Subcutaneous abdominal adipose tissue (tissue), 5 donors: ENCODE measurements at regions not wholly inside any gene's neighbourhood (a gene's known extent, or its start where the extent isn't known, plus 50 kb on each side); places are given as distances from the start of the nearest gene placed in this dataset.

ENCODE experiments used
- H3K27ac ChIP-seq: one replicate; pipeline ENCODE4 v1.7.0; 2013; ENCODE audit warnings: low read depth, mild to moderate bottlenecking, inconsistent platforms, low read length, moderate library complexity
- H3K27me3 ChIP-seq, 5 donors: one replicate each; pipeline ENCODE4 v1.7.0; 2013; ENCODE audit warnings: low read length in 5 of 5, inconsistent platforms in 1 of 5; ENCODE audit not compliant: control insufficient read depth in 5 of 5, insufficient read depth in 4 of 5
- H3K36me3 ChIP-seq, 5 donors: one replicate each; pipeline ENCODE4 v1.7.0; 2013; ENCODE audit warnings: low read length in 5 of 5; ENCODE audit not compliant: control insufficient read depth in 5 of 5, insufficient read depth in 5 of 5
- H3K4me1 ChIP-seq, 5 donors: one replicate each; pipeline ENCODE4 v1.7.0; 2013; ENCODE audit warnings: low read length in 5 of 5, mild to moderate bottlenecking in 3 of 5, moderate library complexity in 1 of 5; ENCODE audit not compliant: control insufficient read depth in 5 of 5, insufficient read depth in 5 of 5
- H3K4me3 ChIP-seq, 5 donors: one replicate each; pipeline ENCODE4 v1.7.0; 2013; ENCODE audit warnings: low read length in 5 of 5, low read depth in 1 of 5
- H3K9ac ChIP-seq, 5 donors: one replicate each; pipeline ENCODE4 v1.7.0; 2013; ENCODE audit warnings: low read length in 5 of 5, mild to moderate bottlenecking in 4 of 5, moderate library complexity in 3 of 5
- H3K9me3 ChIP-seq, 5 donors: one replicate each; pipeline ENCODE4 v1.7.0; 2013; ENCODE audit warnings: low read length in 5 of 5; ENCODE audit not compliant: control insufficient read depth in 5 of 5
- donor health status: healthy.
- donor health status: healthy.
- donor health status: healthy.
- donor health status: healthy.
- donor health status: healthy.

- no peaks in the 10 kb centered on the region for H3K36me3 ChIP-seq
- H3K9ac ChIP-seq, result no peak overlapping the region
- no peak overlapping the region for H3K4me3 ChIP-seq
- peaks cover 0 to 2% (median 0%) of the 10 kb centered on the region in 5 donors for H3K9me3 ChIP-seq
- no peaks in the 10 kb centered on the region for H3K4me1 ChIP-seq
- no peaks in the 10 kb centered on the region for H3K27me3 ChIP-seq
- no peak overlapping the region for H3K27ac ChIP-seq
Measured at GRCh38 chr16:48950184-48950583, 331.5 kb downstream of the CBLN1 start.

GRCh38 chr16:48949636-48950035, 332.0 kb downstream of the CBLN1 start:
- Histone ChIP-seq H3K9me3 (peaks cover 0 to 2% (median 0%) of the 10 kb centered on the region in 5 donors), H3K4me1 (no peaks in the 10 kb centered on the region), H3K9ac (no peak overlapping the region), H3K4me3 (no peak overlapping the region), H3K27ac (no peak overlapping the region), H3K36me3 (no peaks in the 10 kb centered on the region), H3K27me3 (no peaks in the 10 kb centered on the region)

- H3K36me3 ChIP-seq, result no peaks in the 10 kb centered on the region
- no peaks in the 10 kb centered on the region for H3K27me3 ChIP-seq
- peaks cover 0 to 2% (median 0%) of the 10 kb centered on the region in 5 donors for H3K9me3 ChIP-seq
- H3K27ac ChIP-seq, result no peak overlapping the region
- H3K4me1 ChIP-seq, result no peaks in the 10 kb centered on the region
- no peak overlapping the region for H3K9ac ChIP-seq
- no peak overlapping the region for H3K4me3 ChIP-seq
Measured at GRCh38 chr16:48948911-48949310, 332.7 kb downstream of the CBLN1 start.

- Histone ChIP-seq H3K9me3 (peaks cover 0 to 2% (median 0%) of the 10 kb centered on the region in 5 donors), H3K27ac (no peak overlapping the region), H3K36me3 (no peaks in the 10 kb centered on the region), H3K4me1 (no peaks in the 10 kb centered on the region), H3K9ac (no peak overlapping the region), H3K4me3 (no peak overlapping the region), H3K27me3 (no peaks in the 10 kb centered on the region)
Measured at GRCh38 chr16:48947371-48947713, 334.3 kb downstream of the CBLN1 start.

- Histone ChIP-seq H3K27me3 (no peaks in the 10 kb centered on the region), H3K4me1 (no peaks in the 10 kb centered on the region), H3K9me3 (peaks cover 0 to 2% (median 0%) of the 10 kb centered on the region in 5 donors), H3K9ac (no peak overlapping the region), H3K27ac (no peak overlapping the region), H3K4me3 (no peak overlapping the region), H3K36me3 (no peaks in the 10 kb centered on the region)
Measured at GRCh38 chr16:48946686-48947370, 334.8 kb downstream of the CBLN1 start.

- no peak overlapping the region for H3K27ac ChIP-seq
- H3K4me3 ChIP-seq, result no peak overlapping the region
- no peaks in the 10 kb centered on the region for H3K27me3 ChIP-seq
- peaks cover 0 to 2% (median 0%) of the 10 kb centered on the region in 5 donors for H3K9me3 ChIP-seq
- H3K4me1 ChIP-seq, result no peaks in the 10 kb centered on the region
- no peaks in the 10 kb centered on the region for H3K36me3 ChIP-seq
- H3K9ac ChIP-seq, result no peak overlapping the region
Measured at GRCh38 chr16:48942996-48943395, 333.0 kb upstream of the N4BP1 start.

- H3K4me1 ChIP-seq, result no peaks in the 10 kb centered on the region
- H3K4me3 ChIP-seq, result no peak overlapping the region
- H3K9me3 ChIP-seq, result peaks cover 0 to 5% (median 3%) of the 10 kb centered on the region in 5 donors
- H3K27ac ChIP-seq, result no peak overlapping the region
- no peak overlapping the region for H3K9ac ChIP-seq
- no peaks in the 10 kb centered on the region for H3K27me3 ChIP-seq
- H3K36me3 ChIP-seq, result no peaks in the 10 kb centered on the region
Measured at GRCh38 chr16:48936811-48937210, 326.8 kb upstream of the N4BP1 start.

- Histone ChIP-seq H3K27me3 (no peaks in the 10 kb centered on the region), H3K27ac (no peak overlapping the region), H3K4me1 (no peaks in the 10 kb centered on the region), H3K9me3 (peaks cover 0 to 15% (median 5%) of the 10 kb centered on the region in 5 donors), H3K36me3 (no peaks in the 10 kb centered on the region), H3K4me3 (no peak overlapping the region), H3K9ac (no peak overlapping the region)
Measured at GRCh38 chr16:48932216-48932855, 322.4 kb upstream of the N4BP1 start.

- peaks cover 0 to 15% (median 10%) of the 10 kb centered on the region in 5 donors for H3K9me3 ChIP-seq
- H3K27ac ChIP-seq, result no peak overlapping the region
- no peak overlapping the region for H3K9ac ChIP-seq
- no peaks in the 10 kb centered on the region for H3K27me3 ChIP-seq
- H3K4me1 ChIP-seq, result no peaks in the 10 kb centered on the region
- no peak overlapping the region for H3K4me3 ChIP-seq
- H3K36me3 ChIP-seq, result no peaks in the 10 kb centered on the region
Measured at GRCh38 chr16:48930951-48931553, 321.1 kb upstream of the N4BP1 start.

GRCh38 chr16:48919791-48920190, 309.8 kb upstream of the N4BP1 start:
- no peaks in the 10 kb centered on the region for H3K36me3 ChIP-seq
- H3K4me3 ChIP-seq, result no peak overlapping the region
- H3K27ac ChIP-seq, result no peak overlapping the region
- H3K9ac ChIP-seq, result no peak overlapping the region
- no peaks in the 10 kb centered on the region for H3K9me3 ChIP-seq
- no peaks in the 10 kb centered on the region for H3K27me3 ChIP-seq
- no peaks in the 10 kb centered on the region for H3K4me1 ChIP-seq
